Tibial artery (tissue), 4 donors: ENCODE measurements at regions not wholly inside any gene's neighbourhood (a gene's known extent, or its start where the extent isn't known, plus 50 kb on each side); places are given as distances from the start of the nearest gene placed in this dataset.

Experiments used
- DNase-seq, 2 donors: peaks; one replicate each; pipeline ENCODE4 v3.0.0-alpha.2; 2019
- H3K27ac ChIP-seq, 2 donors: fragments of 200-600 bp; sonication (generic) in 1 of 2; 1 replicate in 1 of 2; 2 replicates in 1 of 2; pipeline ENCODE4 v1.5.1; 2018 to 2019; ENCODE audit warnings: mild to moderate bottlenecking in 1 of 2
- H3K27me3 ChIP-seq, 2 donors: fragments of 200-600 bp; sonication (generic) in 1 of 2; one replicate each; pipeline versions ENCODE4 v1.5.1 to v1.6.0; 2016 to 2019
- H3K36me3 ChIP-seq, 3 donors: fragments of 200-600 bp; sonication (generic) in 2 of 3; one replicate each; pipeline ENCODE4 v1.5.1; 2016 to 2019; ENCODE audit warnings: mild to moderate bottlenecking in 2 of 3
- H3K4me1 ChIP-seq, 4 donors: fragments of 200-600 bp; sonication (generic) in 2 of 4; 1 replicate in 3 of 4; 2 replicates in 1 of 4; pipeline ENCODE4 v1.5.1; 2016 to 2019
- H3K4me3 ChIP-seq, 2 donors: fragments of 200-600 bp; sonication (generic) in 1 of 2; 1 replicate in 1 of 2; 2 replicates in 1 of 2; pipeline ENCODE4 v1.5.1; 2018 to 2019; ENCODE audit warnings: mild to moderate bottlenecking in 2 of 2
- H3K9me3 ChIP-seq, 3 donors: fragments of 200-600 bp; sonication (generic) in 1 of 3; one replicate each; pipeline ENCODE4 v1.5.1; 2016 to 2019
- intact Hi-C: fragments of 100-400 bp; cut with DNase I; formaldehyde crosslinking; loops from one replicate; pipeline ENCODE4 v1.15.0; 2023; ENCODE audit warnings: low total_unique reads
- TF ChIP-seq, protein P1 (sequence below), 2 experiments: fragments of 200-600 bp in 1 of 2; fragments of 450-650 bp in 1 of 2; IDR thresholded peaks; one replicate each; pipeline ENCODE4 v1.5.1; 2017 to 2019; ENCODE audit warnings: antibody characterized with exemption in 2 of 2, mild to moderate bottlenecking in 1 of 2, moderate library complexity in 1 of 2

DNA sequence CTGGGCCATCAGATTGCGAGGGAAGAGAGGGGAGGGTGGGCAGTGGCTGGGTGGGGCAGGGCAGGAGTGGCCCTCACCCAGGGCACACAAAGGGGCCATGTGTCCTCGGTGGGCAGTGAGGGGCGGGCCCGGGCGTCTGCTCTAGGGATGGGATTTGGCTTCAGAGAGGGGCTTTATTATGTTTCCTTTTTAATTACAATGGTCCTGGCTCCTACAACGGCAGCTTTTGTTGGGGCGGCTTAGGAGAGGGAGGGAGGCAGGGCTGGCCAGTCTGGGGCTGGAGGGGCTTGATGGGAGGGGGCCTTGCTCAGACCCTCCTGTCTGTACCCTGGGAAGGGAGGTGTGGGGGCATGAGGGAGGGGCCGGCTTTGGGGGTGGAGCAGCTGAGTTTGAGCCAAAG is 102.8 kb upstream of the WNT4 start:
- H3K27ac ChIP-seq: no peak overlapping the region

DNA sequence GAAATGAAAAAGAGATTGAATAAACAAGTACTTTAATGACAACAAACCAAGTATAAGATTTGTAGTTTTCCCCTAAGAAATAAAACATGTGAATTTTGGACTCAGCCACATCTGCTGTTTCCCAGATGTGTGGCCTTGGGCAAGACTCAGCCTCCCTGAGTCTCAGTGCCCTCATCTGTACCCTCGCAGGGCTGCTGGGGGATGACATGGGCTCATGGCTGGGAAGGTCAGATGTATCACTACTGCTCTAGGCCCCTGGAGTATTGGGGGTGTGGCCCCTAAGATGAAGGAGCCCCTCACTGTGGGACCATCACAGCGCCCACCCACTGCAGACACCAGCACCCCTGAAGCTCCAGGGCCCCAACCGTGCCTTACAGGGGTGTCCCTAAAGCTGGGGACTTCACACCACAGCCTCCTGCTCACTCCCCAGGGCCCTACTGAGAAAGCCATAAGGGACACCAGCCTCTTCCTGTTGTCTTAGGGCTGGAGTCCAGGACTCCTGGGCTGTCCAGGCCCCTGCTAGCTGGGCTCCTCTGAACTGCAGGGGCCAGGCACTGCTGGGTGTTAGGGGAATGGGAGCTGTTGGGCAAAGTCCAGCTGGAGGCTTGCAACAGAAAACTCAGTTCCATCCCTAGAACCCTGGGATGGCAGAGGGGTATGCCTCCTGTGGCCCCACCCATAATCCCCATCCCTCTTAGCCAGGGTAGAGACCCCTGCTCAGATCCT is 104.0 kb upstream of the WNT4 start:
- H3K4me3 ChIP-seq: no peak overlapping the region
- no peak overlapping the region for H3K27ac ChIP-seq
- DNase-seq: no peak
- H3K4me1 ChIP-seq: no peaks in the 10 kb centered on the region
- no peaks in the 10 kb centered on the region for H3K9me3 ChIP-seq
- TF ChIP-seq, protein P1, sequence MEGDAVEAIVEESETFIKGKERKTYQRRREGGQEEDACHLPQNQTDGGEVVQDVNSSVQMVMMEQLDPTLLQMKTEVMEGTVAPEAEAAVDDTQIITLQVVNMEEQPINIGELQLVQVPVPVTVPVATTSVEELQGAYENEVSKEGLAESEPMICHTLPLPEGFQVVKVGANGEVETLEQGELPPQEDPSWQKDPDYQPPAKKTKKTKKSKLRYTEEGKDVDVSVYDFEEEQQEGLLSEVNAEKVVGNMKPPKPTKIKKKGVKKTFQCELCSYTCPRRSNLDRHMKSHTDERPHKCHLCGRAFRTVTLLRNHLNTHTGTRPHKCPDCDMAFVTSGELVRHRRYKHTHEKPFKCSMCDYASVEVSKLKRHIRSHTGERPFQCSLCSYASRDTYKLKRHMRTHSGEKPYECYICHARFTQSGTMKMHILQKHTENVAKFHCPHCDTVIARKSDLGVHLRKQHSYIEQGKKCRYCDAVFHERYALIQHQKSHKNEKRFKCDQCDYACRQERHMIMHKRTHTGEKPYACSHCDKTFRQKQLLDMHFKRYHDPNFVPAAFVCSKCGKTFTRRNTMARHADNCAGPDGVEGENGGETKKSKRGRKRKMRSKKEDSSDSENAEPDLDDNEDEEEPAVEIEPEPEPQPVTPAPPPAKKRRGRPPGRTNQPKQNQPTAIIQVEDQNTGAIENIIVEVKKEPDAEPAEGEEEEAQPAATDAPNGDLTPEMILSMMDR (IDR thresholded peaks at IDR 0.05): no peak
- intact Hi-C loops: no loop called here
- peaks cover 0 to 86% of the 10 kb centered on the region in 2 donors for H3K27me3 ChIP-seq
- H3K36me3 ChIP-seq: no peaks in the 10 kb centered on the region

More for the DNA sequence above, 102.8 kb upstream of the WNT4 start:
- intact Hi-C loops: no loop called here
- no peak for DNase-seq
- no peak overlapping the region for H3K4me3 ChIP-seq
- H3K9me3 ChIP-seq: no peaks in the 10 kb centered on the region
- H3K36me3 ChIP-seq: no peaks in the 10 kb centered on the region
- H3K27me3 ChIP-seq: peaks cover 0 to 76% of the 10 kb centered on the region in 2 donors
- TF ChIP-seq, protein P1 (IDR thresholded peaks at IDR 0.05): no peak
- no peaks in the 10 kb centered on the region for H3K4me1 ChIP-seq

DNA sequence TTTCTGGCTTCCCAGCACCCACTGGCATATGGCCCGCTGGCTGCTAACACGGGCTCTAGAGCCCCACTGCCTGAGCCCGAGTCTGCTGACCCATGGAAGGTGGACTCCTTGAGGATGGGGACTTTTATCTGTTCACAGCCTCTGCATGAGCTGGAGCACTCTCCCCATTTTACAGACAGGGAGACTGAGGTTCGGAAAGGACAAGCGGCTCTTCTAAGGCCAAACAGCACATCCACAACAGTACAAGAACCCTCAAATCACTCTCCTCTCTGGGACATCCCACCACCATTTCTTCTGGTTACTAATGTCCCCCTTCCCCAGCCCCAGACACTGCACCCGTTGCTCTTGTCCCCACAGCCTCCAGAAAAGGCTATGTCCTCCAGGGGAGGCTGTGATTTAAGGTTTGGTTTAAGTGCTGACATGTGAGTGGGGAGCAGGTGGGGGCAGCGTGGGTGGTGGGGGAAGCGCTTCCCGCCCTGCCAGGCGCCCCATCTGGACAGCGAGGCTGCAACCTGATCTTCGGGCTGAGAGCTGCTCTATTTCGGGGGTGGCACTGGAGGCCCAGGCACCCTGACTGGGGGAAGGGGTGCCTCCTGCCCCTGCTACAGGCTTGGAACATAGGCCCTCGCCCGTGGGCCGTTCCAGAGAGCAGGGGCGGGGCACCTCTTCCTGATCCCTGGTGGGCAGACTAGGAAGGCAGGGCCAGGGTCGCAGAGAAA is 104.8 kb upstream of the WNT4 start:
- H3K27me3 ChIP-seq: peaks cover 0 to 87% of the 10 kb centered on the region in 2 donors
- TF ChIP-seq, protein P1 (IDR thresholded peaks at IDR 0.05): no peak
- H3K4me3 ChIP-seq: no peak overlapping the region
- no peak for DNase-seq
- H3K4me1 ChIP-seq: no peaks in the 10 kb centered on the region
- no peaks in the 10 kb centered on the region for H3K9me3 ChIP-seq
- H3K36me3 ChIP-seq: no peaks in the 10 kb centered on the region
- intact Hi-C loops: no loop called here
- H3K27ac ChIP-seq: no peak overlapping the region

DNA sequence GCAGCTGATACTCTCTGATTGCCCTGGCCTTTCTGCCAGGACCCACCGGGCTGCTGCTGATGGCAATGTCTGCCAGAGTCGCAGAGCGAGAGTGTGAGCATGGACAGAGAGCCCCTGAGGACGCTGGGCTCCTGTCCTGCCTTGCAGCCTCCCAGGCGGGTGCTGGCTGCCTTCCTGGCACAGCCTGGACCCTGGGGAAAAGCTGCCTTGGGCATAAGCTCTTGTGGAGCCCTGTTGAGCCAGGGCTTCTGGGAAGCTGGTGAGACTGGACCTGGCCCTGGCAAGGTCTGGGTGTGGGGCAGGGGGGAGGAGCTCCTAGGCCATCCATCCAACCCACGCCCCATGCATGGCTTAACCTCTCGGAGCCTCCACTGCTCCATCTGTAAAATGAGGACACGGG is 105.8 kb upstream of the WNT4 start:
- Histone ChIP-seq H3K4me3 (no peak overlapping the region), H3K9me3 (no peaks in the 10 kb centered on the region), H3K27ac (no peak overlapping the region), H3K27me3 (peaks cover 0 to 88% of the 10 kb centered on the region in 2 donors), H3K36me3 (no peaks in the 10 kb centered on the region), H3K4me1 (no peaks in the 10 kb centered on the region)
- intact Hi-C loops: no loop called here
- TF ChIP-seq, protein P1 (IDR thresholded peaks at IDR 0.05): no peak
- DNase-seq: no peak

DNA sequence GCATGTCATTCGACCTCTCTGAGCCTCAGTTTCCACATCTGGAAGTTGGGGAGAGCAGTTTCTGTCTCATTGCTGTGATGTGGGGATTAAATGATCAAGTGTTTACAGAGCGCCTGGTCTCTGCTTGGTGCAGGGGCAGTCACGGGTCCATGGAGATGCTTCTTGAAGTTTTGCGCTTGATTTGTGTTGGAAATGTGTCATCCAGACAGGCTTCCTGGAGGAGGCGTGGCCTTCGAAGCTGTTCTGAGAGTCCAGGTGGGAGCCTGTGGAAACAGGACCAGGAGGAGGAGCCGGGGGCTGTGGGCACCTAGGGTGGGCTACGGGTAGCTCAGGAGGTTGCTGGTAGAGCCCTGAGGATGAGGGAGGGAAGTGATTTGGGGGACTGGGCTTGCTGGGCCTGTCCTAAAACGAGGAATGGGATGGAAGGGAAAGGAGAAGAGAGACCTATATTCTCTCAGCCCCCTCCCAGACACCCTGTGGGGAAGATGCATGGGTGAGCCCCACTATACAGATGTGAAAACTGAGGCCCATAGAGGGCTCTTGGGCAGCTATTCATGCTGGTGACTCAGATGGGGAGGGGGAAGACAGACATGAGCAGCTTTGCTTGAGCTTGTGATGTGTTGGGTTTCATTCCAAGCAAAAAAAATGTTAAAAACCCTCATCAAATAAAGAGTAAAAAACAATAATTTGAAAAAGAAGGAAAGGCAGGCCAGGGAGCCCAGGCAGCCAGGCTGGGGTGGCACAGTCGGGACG is 107.2 kb upstream of the WNT4 start:
- TF ChIP-seq, protein P1 (IDR thresholded peaks at IDR 0.05): no peak
- H3K27ac ChIP-seq: no peak overlapping the region
- intact Hi-C loops: no loop called here
- no peaks in the 10 kb centered on the region for H3K9me3 ChIP-seq
- no peak for DNase-seq
- no peak overlapping the region for H3K4me3 ChIP-seq
- no peaks in the 10 kb centered on the region for H3K36me3 ChIP-seq
- peaks cover 0 to 84% of the 10 kb centered on the region in 2 donors for H3K27me3 ChIP-seq
- H3K4me1 ChIP-seq: no peaks in the 10 kb centered on the region
